Ovary (tissue), 7 donors: ENCODE measurements at regions not wholly inside any gene's neighbourhood (a gene's known extent, or its start where the extent isn't known, plus 50 kb on each side); places are given as distances from the start of the nearest gene placed in this dataset.

Experiments used
- DNase-seq, 5 donors: peaks; one replicate each; pipeline ENCODE4 v3.0.0-alpha.2; 2019 to 2020
- H3K27ac ChIP-seq, 2 donors: fragments of 200-600 bp; one replicate each; pipeline versions ENCODE4 v1.5.1 to v1.8.0; 2019 to 2022
- H3K27me3 ChIP-seq: fragments of 200-600 bp; one replicate; pipeline ENCODE4 v1.8.0; 2022
- H3K36me3 ChIP-seq: fragments of 200-600 bp; sonication (generic); one replicate; pipeline ENCODE4 v1.5.1; 2019
- H3K4me1 ChIP-seq: one replicate; pipeline ENCODE4 v1.8.1; 2013; ENCODE audit warnings: mild to moderate bottlenecking, moderate library complexity; ENCODE audit not compliant: insufficient read depth
- H3K4me3 ChIP-seq: fragments of 200-600 bp; sonication (generic); one replicate; pipeline ENCODE4 v1.5.1; 2017
- H3K9me3 ChIP-seq, 2 donors: fragments of 200-600 bp in 1 of 2; sonication (generic) in 1 of 2; one replicate each; pipeline versions ENCODE4 v1.5.1 to v1.8.1; 2013 to 2019; ENCODE audit warnings: mild to moderate bottlenecking in 1 of 2, moderate library complexity in 1 of 2
- CTCF ChIP-seq, 3 donors: fragments of 450-650 bp in 2 of 3; fragments of 200-600 bp in 1 of 3; IDR thresholded peaks; one replicate each; pipeline versions ENCODE4 v1.5.1 to v1.8.0; 2016 to 2022; ENCODE audit warnings: antibody characterized with exemption in 3 of 3, mild to moderate bottlenecking in 1 of 3
- EP300 ChIP-seq: sonication (generic); formaldehyde crosslinking; IDR thresholded peaks from one replicate; pipeline ENCODE4 v1.6.1; 2017; ENCODE audit warnings: antibody characterized with exemption
- POLR2A ChIP-seq: fragments of 450-650 bp; IDR thresholded peaks from one replicate; pipeline ENCODE4 v1.6.1; 2017; ENCODE audit warnings: antibody characterized with exemption, mild to moderate bottlenecking, moderate library complexity
- WGBS, 3 donors: extraction: QIAGEN DNeasy Blood & Tissue Kit in 1 of 3; methylation state at CpG; one replicate each; pipeline versions ENCODE4 v1.1.5 to v1.1.7; 2013 to 2017; 5-methylcytosine and 5-hydroxymethylcytosine counted together
- intact Hi-C, 4 donors: fragments of 100-400 bp; cut with DNase I; formaldehyde crosslinking; loops; one replicate each; pipeline versions ENCODE4 v1.11.0 to v1.15.1; 2022 to 2023
- donor health status: DM: no; HTN: no; CAD: no; lungs with moderate emphysema.
- donor health status: DM: no; HTN: no; CAD: no.
- donor health status: Bipolar disorder and iron deficiency.
- donor health status: DM: no; HTN: no; CAD: no.
- donor health status: DM: yes; HTN: yes; CAD: no.

GRCh38 chr6:71665931-71666330 lies 220.4 kb upstream of the RIMS1 start:
- Histone ChIP-seq H3K4me3 (no peak overlapping the region), H3K9me3 (no peaks in the 10 kb centered on the region), H3K4me1 (no peaks in the 10 kb centered on the region), H3K36me3 (no peaks in the 10 kb centered on the region), H3K27me3 (no peaks in the 10 kb centered on the region), H3K27ac (no peak overlapping the region)
- TF ChIP-seq POLR2A (no peak), CTCF (IDR thresholded peaks at IDR 0.05) (no peak), EP300 (no peak)
- no peak for DNase-seq
- 42 to 63% (median 56%) methylated on average over 3 of the region's 3 CpGs for WGBS, 3 donors
- intact Hi-C loops = no loop called here

- WGBS, 3 donors = 60 to 65% (median 61%) methylated on average over 2 of the region's 2 CpGs
- Histone ChIP-seq H3K9me3 (no peaks in the 10 kb centered on the region), H3K27ac (no peak overlapping the region), H3K27me3 (no peaks in the 10 kb centered on the region), H3K4me1 (no peaks in the 10 kb centered on the region), H3K36me3 (no peaks in the 10 kb centered on the region), H3K4me3 (no peak overlapping the region)
- TF ChIP-seq CTCF (IDR thresholded peaks at IDR 0.05) (no peak), POLR2A (no peak), EP300 (no peak)
- intact Hi-C loops = no loop called here
- no peak for DNase-seq
Measured at GRCh38 chr6:71672876-71673275, 213.5 kb upstream of the RIMS1 start.

- DNase-seq = no peak
- no peaks in the 10 kb centered on the region for H3K27me3 ChIP-seq
- TF ChIP-seq CTCF (IDR thresholded peaks at IDR 0.05) = no peak
- H3K4me3 ChIP-seq = no peak overlapping the region
- no peak overlapping the region for H3K27ac ChIP-seq
- H3K9me3 ChIP-seq = no peaks in the 10 kb centered on the region
- no peaks in the 10 kb centered on the region for H3K36me3 ChIP-seq
- 26 to 42% (median 26%) methylated on average over 1 of the region's 1 CpG for WGBS, 3 donors
- intact Hi-C loops = no loop called here
- no peaks in the 10 kb centered on the region for H3K4me1 ChIP-seq
Measured at GRCh38 chr6:71675386-71675785, 211.0 kb upstream of the RIMS1 start.

- Histone ChIP-seq H3K27me3 (no peaks in the 10 kb centered on the region), H3K27ac (no peak overlapping the region), H3K9me3 (no peaks in the 10 kb centered on the region), H3K4me1 (no peaks in the 10 kb centered on the region), H3K4me3 (no peak overlapping the region), H3K36me3 (no peaks in the 10 kb centered on the region)
- TF ChIP-seq POLR2A (no peak), EP300 (no peak), CTCF (IDR thresholded peaks at IDR 0.05) (no peak)
- intact Hi-C loops = no loop called here
- DNase-seq = no peak
Measured at GRCh38 chr6:71676298-71676697, 210.1 kb upstream of the RIMS1 start.

GRCh38 chr6:71678091-71678490 lies 208.3 kb upstream of the RIMS1 start:
- TF ChIP-seq CTCF (IDR thresholded peaks at IDR 0.05) (no peak), POLR2A (no peak), EP300 (no peak)
- 86 to 87% (median 86%) methylated on average over 3 of the region's 3 CpGs for WGBS, 3 donors
- H3K27me3 ChIP-seq = no peaks in the 10 kb centered on the region
- H3K4me3 ChIP-seq = no peak overlapping the region
- no peaks in the 10 kb centered on the region for H3K9me3 ChIP-seq
- DNase-seq = no peak
- intact Hi-C loops = no loop called here
- H3K36me3 ChIP-seq = no peaks in the 10 kb centered on the region
- no peak overlapping the region for H3K27ac ChIP-seq
- H3K4me1 ChIP-seq = no peaks in the 10 kb centered on the region
